HG02610 (cell line): ENCODE measurements at regions not wholly inside any gene's neighbourhood (a gene's known extent, or its start where the extent isn't known, plus 50 kb on each side); places are given as distances from the start of the nearest gene placed in this dataset.
A peak's percentile ranks its signal among the peaks of the same experiment; 100 is the strongest.

Source experiments
- ATAC-seq: cut with Tn5 transposase; IDR thresholded peaks from one replicate; pipeline ENCODE4 v1.9.1; 2021; ENCODE audit warnings: mild to moderate bottlenecking, moderate library complexity; ENCODE audit not compliant: unreplicated experiment

DNA sequence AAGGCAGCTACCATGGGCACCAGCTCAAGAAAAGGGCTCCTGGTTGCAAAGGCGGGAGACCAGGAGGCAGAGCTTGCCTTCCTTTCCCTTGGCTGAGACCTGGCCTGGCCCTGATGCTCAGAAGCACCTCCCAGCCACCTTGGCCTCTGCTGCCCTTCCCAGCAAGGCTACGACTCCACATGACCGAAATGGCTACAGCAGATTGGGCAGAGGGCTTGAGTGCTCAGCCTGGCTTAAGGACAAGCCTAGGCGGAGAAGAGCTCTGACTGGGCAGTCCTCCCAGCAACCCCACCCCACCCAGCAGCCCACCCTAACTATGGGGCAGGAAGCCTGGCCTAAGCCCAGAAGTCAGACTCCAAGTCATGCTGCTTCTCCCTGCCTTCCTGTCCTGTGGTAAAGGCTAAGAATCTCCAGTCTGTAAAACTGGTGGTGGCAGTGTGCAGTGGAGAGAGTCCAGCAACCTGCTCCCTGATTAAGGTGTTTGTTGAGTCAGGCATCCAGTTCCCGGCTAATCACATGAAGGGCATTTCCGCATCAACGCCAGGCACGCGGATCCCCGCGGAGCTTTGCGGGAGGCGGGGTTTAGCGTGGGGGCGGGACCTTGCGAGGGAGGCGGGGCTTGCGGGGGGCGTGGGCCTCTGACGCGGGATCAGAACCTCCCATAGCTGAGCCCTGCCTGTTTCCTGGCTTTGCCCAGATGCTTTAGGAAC is 256.0 kb downstream of the BCL11A start:
- ATAC-seq = no peak

DNA sequence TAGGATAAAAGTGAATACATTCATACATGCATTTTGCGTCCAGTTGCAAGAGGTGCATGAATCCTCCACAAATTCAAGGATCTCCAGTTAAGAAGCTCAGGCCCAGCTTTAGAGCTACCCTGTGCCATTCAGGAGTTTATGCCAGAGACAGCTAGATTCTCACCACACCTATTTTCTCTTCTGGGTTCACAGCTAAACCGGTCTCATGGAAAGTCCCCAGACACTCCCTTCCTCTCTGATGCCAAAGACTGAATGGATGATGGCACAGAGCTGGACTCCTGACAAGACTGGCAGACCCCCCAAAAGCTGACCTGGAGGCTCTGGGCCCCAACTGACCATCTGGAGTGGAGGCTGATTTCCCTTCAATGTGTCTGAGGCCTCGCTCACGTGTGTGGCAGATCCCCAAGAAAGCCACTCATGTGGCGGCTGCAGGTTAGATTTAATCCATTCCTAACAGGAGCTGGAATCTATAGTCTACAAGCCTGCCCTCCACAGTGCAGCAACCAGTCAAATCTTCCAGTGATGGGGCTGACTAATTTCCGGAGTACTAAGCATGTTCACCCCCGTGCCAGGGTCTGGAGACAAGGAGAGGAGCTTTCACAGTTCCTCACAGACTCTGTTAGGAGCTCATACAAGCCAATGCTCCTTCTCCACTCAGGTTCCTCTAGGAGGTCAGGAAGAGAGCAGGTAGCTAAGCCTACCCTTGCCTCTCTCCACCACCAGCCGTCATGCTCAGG is 257.1 kb downstream of the BCL11A start:
- no peak for ATAC-seq

DNA sequence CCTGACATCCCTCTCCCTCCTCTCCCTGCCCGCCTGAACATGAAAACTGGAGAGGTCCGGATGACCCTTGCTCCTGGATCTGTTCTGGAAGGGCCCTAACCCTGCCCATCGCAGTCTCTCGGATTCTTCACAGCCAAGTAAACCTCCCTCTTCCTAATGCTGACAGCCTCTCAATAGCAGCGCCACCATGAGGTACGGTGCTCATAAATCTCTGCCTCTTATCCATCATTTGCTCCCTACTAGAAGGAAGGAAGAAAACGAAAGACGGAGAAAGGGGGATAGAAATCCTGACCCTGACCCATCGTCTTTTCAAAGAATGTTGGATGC is 257.9 kb downstream of the BCL11A start:
- no peak for ATAC-seq

DNA sequence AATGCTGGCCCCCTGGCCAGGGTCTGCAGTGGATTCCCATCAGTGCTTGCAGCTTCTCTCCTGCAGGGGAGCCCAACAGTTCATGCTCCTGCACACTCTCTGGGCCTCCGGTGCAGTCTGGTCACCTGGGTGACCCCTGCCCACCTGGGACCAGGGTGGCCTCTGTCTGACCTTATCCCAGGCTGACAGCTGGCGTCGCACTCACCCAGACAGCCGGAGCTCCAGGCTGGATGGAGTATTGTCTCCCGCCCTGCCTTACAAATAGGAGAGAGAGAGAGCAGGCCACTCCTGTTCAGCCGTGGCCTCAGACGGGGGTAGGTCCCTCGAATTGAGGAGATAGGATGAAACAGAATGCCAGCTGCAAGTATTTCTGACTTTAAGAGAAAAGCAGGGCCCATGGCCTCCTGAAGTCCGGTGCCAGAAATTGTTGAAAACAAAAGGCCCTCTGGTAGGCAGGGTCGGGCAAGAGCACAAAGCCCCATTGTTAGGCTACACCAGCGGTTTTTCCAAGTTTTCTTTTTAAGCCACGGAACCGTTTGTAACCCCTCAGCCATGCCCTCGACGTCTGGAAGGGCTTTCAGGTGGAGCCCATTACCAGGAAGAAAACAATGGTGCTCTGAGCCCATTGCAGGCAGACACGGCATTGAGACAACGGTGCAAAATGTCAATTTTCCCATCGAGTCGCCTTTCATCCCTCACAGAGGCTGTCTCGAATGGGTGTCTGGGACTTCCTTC is 258.4 kb downstream of the BCL11A start:
- ATAC-seq = no peak

DNA sequence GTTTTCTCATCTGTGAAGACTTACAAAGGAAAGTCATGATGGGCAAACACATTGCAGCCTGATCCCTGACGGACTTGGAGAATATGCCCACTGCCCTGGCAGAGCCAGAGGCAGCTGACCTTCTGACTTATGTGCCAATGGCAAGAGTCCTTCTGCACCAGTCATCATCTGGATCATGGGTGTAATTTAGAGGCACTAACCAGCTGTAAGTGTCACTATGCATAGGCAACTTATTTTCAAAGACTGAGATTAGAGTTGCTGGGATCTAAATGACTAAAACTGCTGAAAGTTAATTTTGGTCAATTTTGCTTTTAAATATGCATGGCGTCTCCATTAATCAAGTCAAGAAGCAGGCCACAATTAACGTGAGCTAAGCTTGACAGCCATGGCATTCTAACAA is 261.2 kb downstream of the BCL11A start:
- no peak for ATAC-seq

DNA sequence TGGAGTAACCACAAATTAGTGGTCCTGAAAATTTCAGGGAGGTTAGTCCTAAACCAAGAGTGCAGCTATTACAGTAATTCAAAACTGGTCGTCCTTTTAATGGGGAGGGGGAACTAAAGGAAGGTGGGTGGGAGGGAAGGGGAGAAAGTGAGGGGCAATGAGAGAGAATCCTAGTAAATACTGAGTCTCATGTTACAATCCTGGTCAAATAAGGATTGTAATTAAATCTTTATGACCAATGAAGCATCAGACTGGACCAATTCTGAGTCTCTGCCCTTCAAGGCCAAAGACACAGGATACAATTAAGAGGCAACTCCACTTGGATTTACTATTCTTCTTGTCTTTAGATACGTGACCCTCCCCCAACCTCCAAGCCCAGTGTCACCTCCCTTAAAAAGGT is 262.9 kb downstream of the BCL11A start:
- no peak for ATAC-seq

DNA sequence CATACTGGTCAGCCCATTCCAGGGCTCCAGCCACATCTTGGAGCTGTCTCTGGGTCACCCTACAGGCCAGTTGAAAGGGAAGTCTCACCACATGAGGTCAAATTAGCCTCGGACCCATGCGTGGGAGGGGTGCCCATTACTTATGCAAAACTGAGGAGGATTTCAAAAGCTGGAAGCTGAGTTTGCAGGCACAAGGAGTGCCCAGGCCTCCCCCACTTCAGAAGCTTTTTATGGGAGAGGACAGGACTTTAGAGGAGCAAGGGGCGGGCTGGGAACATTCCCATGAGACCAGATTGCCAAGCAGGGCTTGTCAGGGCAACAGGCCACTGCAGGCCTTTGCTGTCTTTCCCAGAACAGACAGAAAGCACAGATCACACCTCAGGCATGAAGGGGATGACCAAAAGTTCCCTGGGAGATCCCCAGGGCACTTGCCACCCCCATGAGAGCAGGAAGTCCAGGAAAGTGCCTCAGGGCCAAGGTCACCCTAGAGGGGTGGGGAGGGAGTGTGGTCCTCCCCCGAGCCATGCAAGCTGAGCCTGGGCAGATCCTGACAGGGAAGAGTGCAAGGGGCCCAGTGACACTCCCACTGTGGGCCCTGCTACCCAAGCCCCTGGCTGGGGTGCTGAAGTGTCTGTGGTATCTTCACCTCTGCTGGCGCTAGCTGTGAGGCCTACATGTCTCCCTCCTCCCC is 267.7 kb downstream of the BCL11A start:
- peak; percentile 57 for ATAC-seq

DNA sequence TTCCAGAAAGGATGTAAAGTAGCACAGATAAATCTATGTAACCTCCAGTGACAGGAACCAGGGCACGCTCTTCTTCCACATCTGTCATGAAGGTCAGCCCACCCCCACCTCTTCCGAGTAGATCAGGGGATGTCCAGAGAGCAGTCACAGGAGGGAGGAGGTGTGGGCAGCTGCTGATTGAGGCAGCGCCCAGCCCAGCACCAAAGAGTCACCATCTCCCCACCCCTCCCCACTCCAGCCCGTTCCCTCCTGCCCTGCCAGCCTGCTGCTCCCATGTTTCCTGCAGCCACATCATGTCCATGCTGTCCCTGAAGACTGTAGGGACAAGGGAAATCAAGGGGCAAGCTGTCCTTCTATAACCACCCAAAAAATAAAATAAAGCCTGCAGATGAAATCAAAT is 269.8 kb downstream of the BCL11A start:
- no peak for ATAC-seq

DNA sequence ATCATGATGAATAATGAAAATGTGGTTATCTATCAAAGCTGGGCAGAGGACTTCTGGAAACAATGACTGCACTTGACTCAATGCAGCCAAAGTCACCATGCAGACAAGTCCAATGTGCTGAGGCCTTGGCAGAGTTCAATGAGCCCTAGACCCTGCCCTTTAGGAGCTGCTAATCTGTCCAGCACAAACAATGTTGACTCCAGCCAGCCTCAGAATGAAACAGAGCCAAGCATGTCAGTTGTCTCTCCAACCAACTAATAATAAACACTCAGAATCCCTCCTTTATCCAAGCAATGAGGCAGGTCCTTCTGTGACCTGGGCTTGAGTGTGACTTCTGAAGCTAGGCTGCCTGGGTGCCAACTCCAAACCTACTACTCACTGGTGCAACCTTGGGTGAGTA is 270.6 kb downstream of the BCL11A start:
- no peak for ATAC-seq

DNA sequence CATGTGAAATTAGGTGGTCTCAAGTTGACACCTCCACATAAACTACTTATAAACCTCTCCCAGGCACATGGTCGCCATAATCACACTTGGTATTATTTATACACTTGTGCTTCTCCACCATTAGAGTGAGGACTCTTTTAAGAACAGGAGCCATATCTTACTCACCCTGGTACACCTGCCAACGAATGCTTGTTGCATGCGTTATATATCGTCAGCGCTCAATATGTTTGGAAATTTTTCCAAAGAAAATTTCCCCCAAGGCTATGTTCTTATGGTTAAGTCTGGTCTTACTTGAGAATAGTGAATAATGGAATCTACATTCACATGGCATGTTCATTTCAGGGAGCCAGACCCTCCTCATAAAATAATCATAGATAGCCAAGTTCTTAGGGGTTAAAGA is 271.7 kb downstream of the BCL11A start:
- no peak for ATAC-seq

DNA sequence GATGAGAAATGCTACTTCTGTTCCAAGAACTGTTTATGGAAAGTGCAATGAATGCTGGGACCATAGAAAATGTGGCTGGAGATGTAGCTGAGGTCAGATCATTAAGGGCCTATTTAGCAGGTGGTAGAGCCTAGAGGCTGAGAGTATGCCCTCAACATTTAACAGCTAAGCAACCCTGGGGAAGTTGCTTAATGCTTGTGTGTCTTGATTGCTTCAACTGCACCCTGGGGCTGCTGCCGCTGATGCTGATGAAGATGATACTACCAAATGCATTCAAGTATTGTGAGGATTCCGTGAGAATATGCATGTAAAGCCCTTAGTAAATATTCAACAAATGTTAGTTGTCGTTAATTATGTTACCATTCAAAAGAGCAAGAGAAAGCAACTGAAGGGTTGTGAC is 273.2 kb downstream of the BCL11A start:
- no peak for ATAC-seq

DNA sequence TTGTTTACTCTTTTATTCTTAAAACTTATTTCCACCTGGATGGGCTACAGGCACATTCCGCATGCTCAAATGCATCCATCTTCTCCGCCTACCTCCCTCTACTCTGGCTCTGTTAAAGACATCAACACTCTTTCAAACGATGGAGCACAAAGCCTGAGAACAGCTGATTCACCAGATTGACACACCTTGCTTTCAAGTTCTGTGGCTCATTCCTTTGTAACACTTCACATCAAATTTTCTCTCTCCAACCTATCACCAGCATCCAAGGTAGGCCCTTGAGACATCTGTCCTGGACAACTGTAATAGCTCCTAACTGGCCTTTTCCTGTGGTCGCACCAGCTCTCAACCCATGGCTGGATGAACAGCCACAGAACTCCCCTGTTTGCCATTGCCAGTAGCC is 274.5 kb downstream of the BCL11A start:
- no peak for ATAC-seq

DNA sequence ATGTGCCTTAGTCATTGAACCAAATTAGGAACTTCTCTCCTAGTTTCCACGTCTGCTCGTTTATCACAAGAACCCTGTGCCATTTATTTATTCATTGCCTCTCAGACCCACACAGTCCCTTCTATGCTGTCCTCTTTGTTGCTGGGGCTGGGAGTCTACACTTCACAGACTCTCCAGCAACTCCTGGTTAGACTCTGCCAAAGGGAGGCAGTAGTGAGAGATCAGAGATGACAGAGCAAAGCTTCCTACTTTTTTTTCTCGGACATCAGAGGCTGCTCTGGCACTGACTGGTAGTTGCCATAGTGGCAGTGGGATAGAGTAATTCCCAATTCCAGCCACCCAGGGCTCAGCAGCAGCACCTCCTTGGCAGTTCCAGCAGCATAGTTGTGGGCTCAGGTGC is 277.5 kb downstream of the BCL11A start:
- no peak for ATAC-seq

DNA sequence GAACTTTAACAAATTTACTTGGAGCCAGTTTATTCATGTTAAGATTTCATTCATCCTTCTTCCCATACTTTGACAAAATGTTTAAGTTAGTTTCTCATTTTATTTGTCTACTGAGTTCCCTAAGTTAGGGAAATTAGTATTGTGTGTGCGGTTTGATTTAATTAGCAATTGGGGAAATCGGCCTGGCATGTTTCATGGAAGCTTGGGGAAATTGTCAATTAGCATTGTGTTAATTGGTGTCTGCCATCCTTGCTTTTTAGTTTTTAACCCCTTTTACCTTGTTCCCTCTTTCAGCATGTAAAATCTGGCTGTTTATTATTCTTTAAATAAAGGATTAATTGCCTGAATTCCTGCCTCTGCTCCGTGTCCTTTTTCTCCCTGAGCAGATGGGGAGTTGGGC is 279.6 kb downstream of the BCL11A start:
- ATAC-seq = no peak

DNA sequence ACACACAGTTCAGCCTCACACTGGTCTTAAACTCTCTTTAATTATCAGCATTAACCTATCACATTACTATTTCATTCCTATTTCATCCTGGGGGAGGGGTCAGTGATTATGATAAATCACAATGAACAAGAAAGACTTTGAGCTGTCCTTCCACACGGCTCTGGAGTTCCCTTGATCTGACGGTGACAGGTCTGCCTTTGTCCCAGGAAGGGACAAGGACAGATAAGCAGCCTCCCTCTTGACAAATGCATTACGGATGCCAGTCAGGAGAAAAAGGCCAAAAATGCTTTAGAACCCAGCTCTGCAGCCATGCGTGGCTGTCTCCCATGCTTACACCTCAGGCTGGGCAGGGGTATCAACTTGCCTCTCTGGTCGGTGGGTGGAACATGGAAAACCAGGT is 281.7 kb downstream of the BCL11A start:
- no peak for ATAC-seq

DNA sequence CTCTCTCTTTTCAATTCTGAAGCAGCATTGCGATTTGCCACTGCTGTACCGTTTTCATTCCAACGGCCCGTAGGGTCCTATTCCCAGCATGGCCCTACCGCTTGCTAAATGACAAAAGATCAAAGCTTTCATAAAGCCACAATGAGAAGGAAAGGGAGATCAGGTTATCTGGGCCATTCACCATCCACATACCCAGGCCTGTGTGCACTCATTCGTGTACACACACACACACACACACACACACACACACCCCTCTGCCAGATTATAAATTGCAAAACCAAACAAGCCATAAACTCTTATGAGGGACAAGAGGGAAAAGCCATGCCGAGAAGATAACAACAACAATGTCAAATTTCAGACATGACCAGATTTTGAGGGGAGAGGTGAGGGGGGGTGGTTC is 282.3 kb downstream of the BCL11A start:
- no peak for ATAC-seq

DNA sequence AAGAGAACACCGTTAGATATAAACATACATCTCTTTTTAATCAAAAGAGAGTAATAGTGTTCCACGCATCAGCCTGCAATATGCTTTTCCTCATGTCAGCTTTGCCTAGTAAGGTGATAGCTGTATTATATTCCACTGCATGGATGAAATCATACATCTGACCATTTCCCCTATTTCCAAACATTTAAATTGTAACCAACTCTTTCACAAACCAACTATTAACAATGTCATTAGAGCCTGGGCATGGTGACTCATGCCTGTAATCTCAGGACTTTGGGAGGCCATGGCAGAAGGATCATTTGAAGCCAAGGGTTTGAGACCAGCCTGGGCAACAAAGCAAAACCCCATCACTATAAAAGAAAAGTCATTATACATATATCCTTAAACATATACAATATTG is 284.8 kb downstream of the BCL11A start:
- no peak for ATAC-seq

DNA sequence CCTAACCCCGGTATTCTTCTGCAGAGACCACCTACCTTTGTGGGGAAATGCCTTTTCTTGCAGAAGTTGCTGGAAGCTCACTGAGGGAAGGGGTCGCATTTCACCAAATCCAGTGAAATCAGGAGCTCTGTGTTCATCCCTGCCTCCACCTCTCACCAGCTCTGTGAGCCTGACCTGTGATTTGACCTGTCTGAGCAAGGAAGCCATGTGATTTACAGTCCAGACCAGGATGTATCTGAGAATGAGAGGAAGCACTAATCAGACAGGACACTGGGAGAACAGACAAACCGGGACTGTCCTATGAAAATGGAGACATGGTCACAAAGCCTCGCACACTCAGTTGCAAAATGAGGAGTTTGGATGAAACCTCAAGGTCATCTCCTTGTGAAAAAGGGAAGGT is 285.4 kb downstream of the BCL11A start:
- ATAC-seq = no peak

DNA sequence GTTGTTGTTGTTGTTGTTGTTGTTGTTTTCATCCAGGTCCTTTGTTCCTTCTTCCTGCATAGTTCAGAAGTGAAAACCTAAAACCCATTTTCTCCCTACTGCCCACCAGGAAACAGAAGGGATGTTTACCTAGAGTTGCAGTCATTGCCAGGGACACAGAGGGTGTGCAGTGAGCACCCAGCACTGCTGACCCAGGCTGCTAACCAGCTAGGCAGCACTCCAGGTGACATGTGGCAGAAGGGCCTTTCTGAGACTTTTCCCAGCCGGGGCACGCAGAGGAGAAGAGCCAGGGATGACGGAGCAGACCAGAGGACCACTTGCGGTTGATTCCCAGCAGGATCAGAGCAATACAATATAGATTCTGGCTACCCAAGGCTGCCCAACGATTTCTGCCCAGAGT is 286.3 kb downstream of the BCL11A start:
- no peak for ATAC-seq

DNA sequence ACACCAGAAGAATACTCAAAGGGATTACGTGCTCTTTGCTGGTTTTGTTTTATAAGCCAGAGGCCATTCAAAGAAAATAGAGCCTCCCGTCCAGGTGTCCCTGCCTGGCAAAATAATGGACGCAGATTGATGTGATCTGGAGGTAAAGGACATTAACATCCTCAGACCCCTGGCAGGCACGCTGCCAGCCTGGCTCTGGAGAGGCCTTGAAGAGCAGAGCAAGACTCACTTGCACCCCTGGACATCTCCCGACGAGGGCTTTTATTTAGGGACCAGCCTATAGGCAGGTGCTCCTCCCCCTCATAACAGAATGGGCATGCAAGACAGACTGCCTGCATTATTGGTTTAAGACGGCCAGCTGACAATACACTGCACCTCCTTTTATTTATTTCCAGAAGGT is 291.3 kb downstream of the BCL11A start:
- no peak for ATAC-seq

DNA sequence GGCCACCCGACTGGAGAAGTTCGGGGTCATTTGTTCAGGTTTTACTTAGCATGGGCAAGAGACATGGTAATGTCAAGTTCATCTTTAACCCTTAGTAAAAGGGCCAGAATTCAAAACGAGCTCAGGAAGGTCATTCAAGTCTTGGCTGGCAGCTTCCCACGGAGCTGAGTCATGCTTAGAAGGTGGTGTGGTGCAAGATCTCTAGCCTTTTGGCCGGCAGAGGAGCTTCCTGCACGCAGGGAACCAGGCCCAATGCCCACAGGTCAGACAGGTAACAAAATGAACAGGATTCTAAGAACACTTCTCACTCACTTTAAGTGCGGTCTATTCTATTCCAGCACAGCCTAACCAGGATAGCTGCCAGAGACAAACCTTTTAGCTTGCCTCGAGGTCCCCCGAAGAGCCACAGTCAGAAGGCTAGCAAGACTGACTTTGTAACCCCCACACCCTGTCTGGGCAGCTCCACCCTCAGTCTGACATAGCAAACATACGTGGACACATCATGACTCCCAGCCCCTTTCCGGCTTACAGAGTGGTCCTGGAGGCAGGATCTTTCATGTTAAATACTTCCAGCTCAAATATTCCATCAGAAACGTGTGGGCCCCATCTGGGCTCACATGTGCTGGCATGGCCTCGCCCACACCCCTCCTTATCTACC is 292.7 kb downstream of the BCL11A start:
- no peak for ATAC-seq
